NCI-H69 (cell line): ENCODE measurements at regions not wholly inside any gene's neighbourhood (a gene's known extent, or its start where the extent isn't known, plus 50 kb on each side); places are given as distances from the start of the nearest gene placed in this dataset.
"Not testable (repeated sequence)": the region's sequence is repeated elsewhere in the genome, so short reads cannot be mapped to it uniquely, and the experiment has no call there.

Experiments used
- DNase-seq: peaks from one replicate; lab custom pipeline; 2025; lab: John Stamatoyannopoulos, UW

GRCh38 chr4:138800421-138800820, 215.2 kb upstream of the NOCT start:
- DNase-seq = no peak

GRCh38 chr4:138798404-138798803, 217.2 kb upstream of the NOCT start:
- DNase-seq = no peak

- DNase-seq = no peak
Measured at GRCh38 chr4:138797646-138798045, 217.9 kb upstream of the NOCT start.

- DNase-seq = no peak
Measured at GRCh38 chr4:138796761-138797160, 218.8 kb upstream of the NOCT start.

GRCh38 chr4:138790706-138791340, 224.8 kb upstream of the NOCT start:
- DNase-seq = peak; percentile 2

- peak; percentile 13 for DNase-seq
Measured at GRCh38 chr4:138789796-138790195, 225.8 kb upstream of the NOCT start.

GRCh38 chr4:138788857-138789256, 226.7 kb upstream of the NOCT start:
- no peak for DNase-seq

GRCh38 chr4:138788267-138788790, 227.3 kb upstream of the NOCT start:
- peak; percentile 21 for DNase-seq

GRCh38 chr4:138779761-138780160, 235.8 kb upstream of the NOCT start:
- not testable (repeated sequence) for DNase-seq

- no peak for DNase-seq
Measured at GRCh38 chr4:138775890-138776289, 239.7 kb upstream of the NOCT start.

GRCh38 chr4:138775489-138775888, 240.1 kb upstream of the NOCT start:
- DNase-seq = no peak

GRCh38 chr4:138774940-138775339, 240.6 kb upstream of the NOCT start:
- no peak for DNase-seq

GRCh38 chr4:138774125-138774524, 241.5 kb upstream of the NOCT start:
- not testable (repeated sequence) for DNase-seq

GRCh38 chr4:138773321-138773720, 242.3 kb upstream of the NOCT start:
- peak; percentile 1 for DNase-seq

GRCh38 chr4:138772366-138772765, 243.2 kb upstream of the NOCT start:
- DNase-seq = no peak

- no peak for DNase-seq
Measured at GRCh38 chr4:138770818-138771217, 244.8 kb upstream of the NOCT start.

GRCh38 chr4:138766332-138766731, 249.2 kb upstream of the NOCT start:
- DNase-seq = no peak

GRCh38 chr4:138765442-138765841, 250.1 kb upstream of the NOCT start:
- no peak for DNase-seq

GRCh38 chr4:138761638-138762220, 253.9 kb upstream of the NOCT start:
- peak; percentile 7 for DNase-seq

- DNase-seq = no peak
Measured at GRCh38 chr4:138759554-138759902, 256.1 kb upstream of the NOCT start.

- no peak for DNase-seq
Measured at GRCh38 chr4:138758876-138759553, 256.6 kb upstream of the NOCT start.

- DNase-seq = no peak
Measured at GRCh38 chr4:138758196-138758595, 257.4 kb upstream of the NOCT start.

- DNase-seq = no peak
Measured at GRCh38 chr4:138757432-138757831, 258.1 kb upstream of the NOCT start.
